DMS153 (cell line): ENCODE measurements at regions not wholly inside any gene's neighbourhood (a gene's known extent, or its start where the extent isn't known, plus 50 kb on each side); places are given as distances from the start of the nearest gene placed in this dataset.

Source experiments
- DNase-seq: peaks from one replicate; lab custom pipeline; 2025; lab: John Stamatoyannopoulos, UW

DNA sequence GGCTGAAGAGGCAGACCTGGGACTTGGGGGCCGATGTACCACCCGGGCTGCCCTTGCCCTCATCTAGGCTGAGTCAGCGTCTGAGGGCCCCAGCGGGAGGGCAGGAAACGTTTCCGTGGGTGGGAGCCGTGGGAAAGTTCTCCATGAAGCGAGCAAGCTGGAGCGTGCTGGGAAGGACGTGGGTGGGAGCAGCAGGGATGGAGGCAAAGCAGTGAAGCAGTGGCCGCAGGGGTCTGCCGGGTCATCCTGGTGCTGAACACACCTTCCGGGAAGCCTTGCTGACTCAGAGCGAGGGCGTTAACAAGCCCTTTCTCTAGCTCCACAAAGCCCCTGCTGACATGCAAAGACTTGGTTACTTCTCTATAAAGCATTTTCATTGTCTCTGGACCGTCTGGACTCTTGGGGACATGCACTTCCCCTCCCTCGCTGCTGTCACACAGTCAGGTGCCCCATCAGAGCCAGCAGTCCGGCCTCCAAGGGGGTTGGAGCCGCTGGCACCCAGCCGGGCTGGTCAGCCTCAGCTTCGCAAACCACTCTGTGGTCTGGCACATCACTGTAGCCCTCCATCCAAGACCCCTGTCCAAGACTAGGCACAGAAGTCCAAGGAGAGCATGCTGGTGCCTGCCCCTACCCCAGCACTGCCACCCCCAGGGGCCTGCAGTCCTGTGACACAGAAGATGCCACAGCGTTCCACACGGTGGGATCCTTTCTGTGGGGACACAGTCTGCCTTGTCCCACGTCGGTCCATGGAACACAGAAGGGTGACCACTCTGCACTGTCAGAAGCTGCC is 115.1 kb upstream of the GPC1 start:
- no peak for DNase-seq

DNA sequence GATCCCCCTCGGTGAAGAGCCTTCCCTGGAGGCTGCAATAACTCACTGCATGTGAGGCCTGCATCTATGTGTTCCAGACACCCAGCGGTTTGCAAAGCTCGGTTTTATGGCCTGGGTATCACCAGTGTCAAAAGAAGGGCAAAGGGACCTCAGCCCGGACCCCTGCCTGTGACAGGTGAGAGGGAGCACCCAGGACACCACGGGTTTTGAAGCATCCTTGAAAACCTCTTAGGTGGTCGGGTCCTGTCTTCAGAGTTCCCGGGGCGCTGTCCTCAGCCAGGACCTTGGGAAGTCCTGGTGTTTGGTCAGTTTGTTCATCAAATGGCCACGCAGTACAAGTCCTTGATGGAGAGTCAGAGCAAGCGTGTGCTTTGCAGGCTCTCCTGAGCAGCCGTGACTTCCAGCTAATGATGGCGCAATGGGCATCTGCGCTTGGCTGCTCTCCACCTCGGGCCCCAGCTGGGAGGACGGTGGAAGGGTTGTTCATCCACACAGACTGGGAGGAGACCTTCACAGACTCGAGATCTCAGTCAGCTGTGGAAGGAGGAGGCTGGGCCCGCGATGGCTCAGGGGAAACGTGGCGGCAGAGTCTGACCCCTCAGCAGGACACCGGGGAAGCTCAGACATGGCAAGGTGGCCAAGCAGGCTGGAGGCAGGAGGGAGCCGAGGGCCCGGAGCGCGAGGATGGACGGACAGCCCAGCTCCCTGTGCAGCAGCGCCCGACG is 113.1 kb upstream of the GPC1 start:
- DNase-seq = no peak

GRCh38 chr2:240322991-240323390 is 112.5 kb upstream of the GPC1 start:
- no peak for DNase-seq

- DNase-seq = no peak
These were observed 111.7 kb upstream of the GPC1 start for GRCh38 chr2:240323601-240324291.

GRCh38 chr2:240324312-240325015 is 111.0 kb upstream of the GPC1 start:
- DNase-seq = no peak

- DNase-seq = no peak
These were observed 110.2 kb upstream of the GPC1 start for GRCh38 chr2:240325016-240326007.

DNA sequence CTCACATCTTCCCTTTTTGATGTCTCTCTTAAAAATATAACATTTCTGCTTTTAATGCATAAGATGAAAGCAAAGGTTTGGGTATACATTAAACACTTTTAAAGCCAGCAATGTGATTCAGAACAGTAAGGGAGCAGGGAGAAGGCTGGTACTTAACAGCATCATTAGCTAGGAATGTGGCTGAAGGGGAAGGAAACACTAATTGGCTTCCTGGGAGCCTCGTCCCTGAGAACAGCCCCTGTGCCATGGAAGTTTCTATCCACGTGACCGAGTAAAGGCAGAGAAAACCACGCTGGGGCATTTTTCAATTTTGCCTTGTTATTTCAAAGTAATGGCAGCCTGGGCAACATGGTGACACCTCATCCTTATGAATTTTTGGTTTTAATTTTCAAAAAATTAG is 109.2 kb upstream of the GPC1 start:
- no peak for DNase-seq

- no peak for DNase-seq
These were observed 108.6 kb upstream of the GPC1 start for GRCh38 chr2:240326886-240327285.

DNA sequence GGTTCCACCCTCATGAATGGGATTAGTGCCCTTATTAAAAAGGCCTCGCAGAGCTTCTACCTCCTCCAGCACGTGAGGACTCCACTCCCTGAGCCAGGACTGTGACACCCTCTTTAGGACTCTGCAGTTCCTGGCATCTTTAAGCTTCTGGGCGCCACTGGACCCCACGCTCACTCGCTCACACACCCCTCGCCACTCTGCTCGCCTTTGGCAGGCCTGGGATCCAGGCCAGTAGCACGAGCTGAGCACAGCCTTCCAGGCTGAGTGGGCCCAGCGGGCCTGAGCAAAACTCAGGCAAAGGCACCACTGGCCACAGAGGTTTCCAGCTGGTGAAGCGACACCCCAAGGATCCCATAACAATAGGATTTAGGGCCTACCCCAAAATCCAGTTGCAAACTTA is 107.9 kb upstream of the GPC1 start:
- DNase-seq = no peak

DNA sequence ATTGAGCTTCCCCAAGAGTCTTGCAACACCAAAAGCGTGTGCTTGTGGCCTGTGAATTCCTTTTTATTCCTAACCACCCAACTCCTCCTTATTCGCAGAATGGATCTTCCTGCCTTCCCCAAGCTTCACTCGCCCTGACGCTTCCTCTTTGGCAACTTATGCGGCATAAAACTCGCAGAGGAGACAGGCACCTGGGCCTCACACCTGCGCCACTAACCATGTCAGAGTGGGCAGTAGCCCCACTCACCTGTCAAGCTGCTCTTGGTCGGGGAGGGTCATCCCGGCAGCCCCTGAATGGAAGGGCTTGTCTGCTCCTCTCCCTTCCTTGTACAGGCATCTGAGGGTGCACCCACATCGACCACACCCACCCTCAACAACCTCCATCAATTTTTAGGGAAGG is 106.9 kb upstream of the GPC1 start:
- DNase-seq = no peak

- DNase-seq = no peak
These were observed 106.3 kb upstream of the GPC1 start for GRCh38 chr2:240329116-240329665.

GRCh38 chr2:240329778-240330177 is 105.7 kb upstream of the GPC1 start:
- no peak for DNase-seq

DNA sequence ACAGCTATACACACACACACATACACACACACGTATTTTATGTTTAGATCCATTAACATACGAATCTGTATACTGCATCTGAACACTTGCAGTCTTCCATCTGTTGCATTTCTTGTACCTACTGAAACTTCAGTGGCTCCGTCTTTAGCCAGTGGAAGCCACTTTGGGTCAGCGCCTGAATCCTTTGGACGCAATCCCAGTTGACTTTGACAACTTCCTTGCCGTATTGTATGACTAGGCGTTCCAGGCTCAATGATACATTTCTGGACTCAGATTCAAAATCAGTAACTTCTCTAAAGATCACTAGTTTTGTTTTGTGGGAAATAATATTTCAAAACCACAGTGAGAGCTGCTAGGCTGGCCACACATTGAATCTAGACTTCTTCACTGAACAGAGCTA is 101.5 kb upstream of the GPC1 start:
- DNase-seq = no peak

- DNase-seq = no peak
These were observed 100.4 kb upstream of the GPC1 start for GRCh38 chr2:240335061-240335460.

DNA sequence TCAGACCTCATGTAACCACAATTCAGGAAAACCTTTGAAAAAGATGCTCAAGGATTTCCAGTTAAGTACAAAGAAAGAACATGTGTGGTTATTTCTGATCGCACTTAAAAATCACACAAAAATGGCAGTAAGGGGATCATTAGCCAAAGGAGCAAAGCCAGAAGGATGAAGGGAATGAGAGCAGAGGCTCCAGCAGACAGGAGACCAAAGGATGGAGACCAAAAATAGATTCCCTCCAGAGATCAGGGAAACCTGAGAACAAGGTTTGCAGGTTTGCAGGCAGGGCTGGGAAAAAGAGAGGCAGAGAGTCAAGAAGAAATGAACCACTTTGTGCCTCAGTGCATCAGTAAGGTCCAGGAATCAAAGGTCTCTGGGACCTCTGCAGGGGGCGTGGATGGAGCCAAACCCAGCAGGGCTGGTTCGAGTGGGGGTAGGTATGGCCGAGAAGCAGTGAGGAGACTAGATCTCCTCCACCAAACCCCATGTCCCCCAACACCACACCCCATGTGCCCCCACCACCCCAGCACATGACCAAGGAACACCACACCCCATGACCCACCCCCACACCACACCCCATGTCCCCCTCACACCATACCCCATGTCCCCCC is 98.5 kb upstream of the GPC1 start:
- DNase-seq = no peak

DNA sequence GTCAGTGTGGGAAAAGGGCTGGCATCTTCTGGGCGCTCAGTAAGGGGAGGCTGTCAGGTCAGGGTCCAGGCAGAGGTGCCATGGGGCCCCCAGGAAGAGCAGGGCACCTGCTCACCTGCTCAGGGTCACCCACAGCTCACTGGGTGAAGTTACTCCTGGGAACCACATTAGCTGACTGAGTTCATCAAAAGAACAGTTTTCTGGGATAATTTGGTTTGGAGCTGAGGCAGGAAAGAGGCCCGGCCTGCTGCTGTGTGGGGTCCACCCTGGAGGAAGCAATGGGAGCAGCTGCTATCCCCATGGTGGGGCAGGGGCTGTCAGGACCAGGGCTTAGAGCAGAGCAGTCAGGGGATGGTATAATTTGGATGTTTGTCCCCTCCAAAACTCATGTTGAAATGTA is 97.2 kb upstream of the GPC1 start:
- no peak for DNase-seq

DNA sequence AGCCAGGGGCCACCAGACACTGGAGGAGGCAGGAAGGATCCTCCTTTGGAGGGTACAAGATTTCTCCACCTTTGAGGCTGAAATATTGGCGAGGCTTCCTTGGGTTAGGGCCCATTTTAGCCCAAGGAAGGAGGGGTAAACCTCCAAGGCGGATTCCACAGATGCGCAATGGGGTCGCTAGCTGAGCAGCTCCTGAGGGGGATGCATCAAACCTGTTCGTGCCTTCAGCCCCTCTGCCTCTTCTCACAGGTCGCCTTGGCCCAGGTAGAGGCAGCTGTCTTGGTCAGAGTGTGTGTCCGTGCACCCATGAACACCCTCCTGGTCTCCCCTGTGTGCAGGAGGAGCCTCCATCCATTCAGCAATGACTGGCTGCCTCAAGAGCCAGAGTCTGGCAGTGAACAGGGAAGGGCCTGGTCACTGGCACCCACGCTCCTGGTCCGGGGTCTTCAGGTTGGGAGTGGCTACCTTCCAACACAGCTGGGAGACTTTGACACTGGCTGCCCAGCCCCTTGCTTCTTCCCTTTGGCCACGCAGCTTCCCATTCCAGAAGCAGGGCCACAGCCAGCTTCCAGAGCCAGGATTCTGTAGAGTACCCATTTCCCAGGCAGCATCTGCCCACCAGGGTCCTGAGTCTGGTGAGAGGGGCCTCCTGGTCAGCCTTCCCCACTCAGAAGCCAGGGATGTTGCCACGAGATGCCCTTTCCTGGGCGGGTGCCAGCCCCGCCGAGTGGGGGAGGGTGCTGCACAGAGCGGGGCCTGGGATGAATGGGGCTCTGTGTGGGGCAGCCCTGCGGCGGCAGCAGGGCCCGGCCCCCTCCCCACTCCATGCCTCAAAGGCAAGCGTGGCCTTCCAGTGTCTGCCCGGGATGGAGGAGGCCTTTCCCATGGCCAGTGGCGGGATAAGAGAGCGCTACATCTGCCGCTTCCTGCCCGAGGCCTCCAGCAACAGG is 95.8 kb upstream of the GPC1 start:
- DNase-seq = no peak

DNA sequence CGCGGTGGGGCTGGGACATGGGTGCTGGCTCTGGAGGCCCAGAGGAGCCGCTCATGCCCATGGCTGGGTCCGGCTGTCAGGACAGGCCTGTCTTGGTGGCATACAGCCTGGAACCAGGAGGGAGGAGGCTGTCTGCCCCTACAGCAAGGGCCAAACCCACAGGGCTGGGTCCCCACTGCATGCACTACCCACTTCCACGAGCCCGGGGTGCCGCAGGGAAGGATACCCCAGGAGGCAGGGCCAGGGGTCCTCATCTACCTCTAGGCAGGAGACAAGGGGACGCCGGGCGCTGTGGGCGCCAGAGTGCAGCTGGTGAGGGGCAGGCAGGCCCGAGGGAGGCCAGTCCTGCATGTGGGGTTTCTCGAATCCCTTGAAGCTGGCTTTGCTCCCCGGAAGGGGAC is 95.1 kb upstream of the GPC1 start:
- DNase-seq = no peak

DNA sequence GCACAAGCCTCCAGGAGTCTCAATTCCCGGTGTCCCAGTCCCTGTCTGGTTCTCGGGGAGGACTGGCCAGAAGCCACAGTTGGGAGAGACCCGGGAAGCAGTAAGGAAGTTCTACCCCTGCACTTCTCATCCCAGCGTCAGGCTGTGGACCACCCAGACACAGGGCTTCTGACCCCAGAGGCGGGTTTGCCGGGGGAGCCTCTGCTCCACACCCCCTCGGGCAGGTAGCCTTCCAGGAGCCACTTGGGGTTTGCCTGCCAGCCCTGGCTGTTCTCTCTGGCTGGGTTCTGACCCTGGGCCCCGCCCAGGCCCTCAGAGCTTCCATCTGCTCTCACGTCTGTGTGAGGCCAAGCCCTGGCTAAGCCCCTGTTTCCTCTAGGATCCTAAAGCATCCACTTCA is 94.4 kb upstream of the GPC1 start:
- DNase-seq = no peak
